AG04449 (cell line): ENCODE measurements at regions not wholly inside any gene's neighbourhood (a gene's known extent, or its start where the extent isn't known, plus 50 kb on each side); places are given as distances from the start of the nearest gene placed in this dataset.
"Not testable (repeated sequence)": the region's sequence is repeated elsewhere in the genome, so short reads cannot be mapped to it uniquely, and the experiment has no call there.

Experiments used
- CTCF ChIA-PET: fragments of 350-600 bp; formaldehyde crosslinking; extraction: SDS; loops from one replicate; lab custom pipeline; 2021; ENCODE audit warnings: antibody characterized with exemption; lab: Yijun Ruan, JAX
- POLR2A ChIA-PET: fragments of 400-600, 350-600 bp; formaldehyde crosslinking; extraction: SDS; loops from one replicate; lab custom pipeline; 2020; ENCODE audit warnings: antibody characterized with exemption, inconsistent platforms; lab: Yijun Ruan, JAX
- DNase-seq: peaks from one replicate; pipeline ENCODE4 v3.0.0-alpha.2; 2010; ENCODE audit warnings: low read depth, low spot score
- H3K4me3 ChIP-seq: 2 replicates; pipeline ENCODE4 v1.5.1; 2011; ENCODE audit warnings: low read depth, mild to moderate bottlenecking, control low read depth, low read length
- TF ChIP-seq, protein P1 (sequence below): IDR thresholded peaks from one replicate; pipeline ENCODE4 v1.5.1; 2011; ENCODE audit warnings: mild to moderate bottlenecking, moderate library complexity, low read length, control low read depth, inconsistent platforms; ENCODE audit not compliant: insufficient read depth; ENCODE audit errors: missing control alignments

DNA sequence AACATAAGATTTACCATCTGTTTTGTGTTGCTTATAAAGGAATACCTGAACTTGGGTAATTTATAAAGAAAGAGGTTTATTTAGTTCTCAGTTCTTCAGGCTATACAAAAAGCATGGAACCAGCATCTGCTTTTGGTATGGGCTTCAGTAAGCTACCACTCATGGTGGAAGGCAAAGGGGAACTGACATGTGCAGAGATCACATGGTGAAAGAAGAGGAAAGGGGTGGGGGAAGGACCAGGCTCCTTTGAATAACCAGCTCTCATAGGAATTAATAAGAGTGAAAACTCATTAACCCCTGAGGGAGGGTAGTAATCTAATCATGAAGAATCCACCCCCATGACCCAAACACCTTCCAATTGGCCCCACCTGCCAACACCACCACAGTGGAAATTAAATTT lies 89.5 kb upstream of the TMEM170B start:
- CTCF ChIA-PET: interaction anchor here (0.5 to 1.0 kb wide), 2 partner anchors 11 to 306 kb away, joined by 3 read pairs; no protein-coding TSS in a partner anchor
- no peak for DNase-seq
- POLR2A ChIA-PET: no interaction called here

GRCh38 chr6:11447265-11447664 lies 90.3 kb upstream of the TMEM170B start:
- ChIA-PET POLR2A (no interaction called here), CTCF (no interaction called here)
- TF ChIP-seq, protein P1, sequence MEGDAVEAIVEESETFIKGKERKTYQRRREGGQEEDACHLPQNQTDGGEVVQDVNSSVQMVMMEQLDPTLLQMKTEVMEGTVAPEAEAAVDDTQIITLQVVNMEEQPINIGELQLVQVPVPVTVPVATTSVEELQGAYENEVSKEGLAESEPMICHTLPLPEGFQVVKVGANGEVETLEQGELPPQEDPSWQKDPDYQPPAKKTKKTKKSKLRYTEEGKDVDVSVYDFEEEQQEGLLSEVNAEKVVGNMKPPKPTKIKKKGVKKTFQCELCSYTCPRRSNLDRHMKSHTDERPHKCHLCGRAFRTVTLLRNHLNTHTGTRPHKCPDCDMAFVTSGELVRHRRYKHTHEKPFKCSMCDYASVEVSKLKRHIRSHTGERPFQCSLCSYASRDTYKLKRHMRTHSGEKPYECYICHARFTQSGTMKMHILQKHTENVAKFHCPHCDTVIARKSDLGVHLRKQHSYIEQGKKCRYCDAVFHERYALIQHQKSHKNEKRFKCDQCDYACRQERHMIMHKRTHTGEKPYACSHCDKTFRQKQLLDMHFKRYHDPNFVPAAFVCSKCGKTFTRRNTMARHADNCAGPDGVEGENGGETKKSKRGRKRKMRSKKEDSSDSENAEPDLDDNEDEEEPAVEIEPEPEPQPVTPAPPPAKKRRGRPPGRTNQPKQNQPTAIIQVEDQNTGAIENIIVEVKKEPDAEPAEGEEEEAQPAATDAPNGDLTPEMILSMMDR: no peak
- DNase-seq: no peak
- H3K4me3 ChIP-seq: no peak overlapping the region

More for the DNA sequence above, 89.5 kb upstream of the TMEM170B start:
- no peak overlapping the region for H3K4me3 ChIP-seq
- TF ChIP-seq, protein P1: no peak

GRCh38 chr6:11445146-11445545 lies 92.4 kb upstream of the TMEM170B start:
- no peak for DNase-seq
- no peak overlapping the region for H3K4me3 ChIP-seq
- POLR2A ChIA-PET: no interaction called here
- CTCF ChIA-PET: no interaction called here
- TF ChIP-seq, protein P1: no peak

GRCh38 chr6:11443125-11443524 lies 94.4 kb upstream of the TMEM170B start:
- POLR2A ChIA-PET, H3K4me3 ChIP-seq, CTCF ChIA-PET, DNase-seq: not testable (repeated sequence)

DNA sequence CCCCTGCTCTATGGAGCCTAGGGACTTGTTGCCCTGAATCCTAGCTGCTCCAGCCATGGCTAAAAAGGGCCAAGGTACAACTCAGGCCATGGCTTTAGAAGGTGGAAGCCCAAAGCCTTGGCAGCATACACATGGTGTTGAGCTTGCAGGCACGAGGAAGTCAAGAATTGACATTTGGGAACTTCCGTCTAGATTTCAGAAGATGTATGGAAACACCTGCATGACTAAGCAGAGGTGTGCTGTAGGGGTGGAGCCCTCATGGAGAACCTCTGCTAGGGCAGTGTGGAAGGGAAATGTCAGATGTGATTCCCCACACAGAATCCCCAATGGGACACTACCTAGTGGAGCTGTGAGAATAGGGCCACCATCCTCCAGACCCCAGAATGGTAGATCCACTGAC lies 95.1 kb upstream of the TMEM170B start:
- DNase-seq: no peak
- POLR2A ChIA-PET: no interaction called here
- TF ChIP-seq, protein P1: no peak
- H3K4me3 ChIP-seq: no peak overlapping the region
- CTCF ChIA-PET: no interaction called here

DNA sequence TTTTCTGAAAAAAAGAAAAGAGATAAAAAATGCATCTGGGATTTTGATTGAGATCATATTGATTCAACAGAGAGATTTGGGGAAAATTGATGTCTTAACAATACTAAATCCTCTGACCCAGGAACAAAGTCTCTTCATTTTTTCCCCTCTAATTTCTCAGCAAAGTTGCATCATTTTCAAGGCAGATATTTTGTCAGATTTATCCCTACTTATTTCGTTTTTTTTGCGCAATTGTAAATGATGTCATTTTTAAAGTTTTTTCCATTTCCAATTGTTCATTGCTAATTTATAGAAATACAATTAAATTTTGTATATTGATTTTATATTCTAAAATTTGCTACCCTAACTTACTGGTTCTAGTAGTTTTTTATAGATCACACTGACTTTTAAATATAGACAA lies 97.7 kb upstream of the TMEM170B start:
- no peak for DNase-seq
- POLR2A ChIA-PET: interaction anchor here (0.7 kb wide), 1 partner anchor 56 kb away, joined by 3 read pairs; no protein-coding TSS in a partner anchor
- TF ChIP-seq, protein P1: no peak
- H3K4me3 ChIP-seq: no peak overlapping the region
- CTCF ChIA-PET: interaction anchor here (1.2 kb wide), 1 partner anchor 56 kb away, joined by 4 read pairs; no protein-coding TSS in a partner anchor

DNA sequence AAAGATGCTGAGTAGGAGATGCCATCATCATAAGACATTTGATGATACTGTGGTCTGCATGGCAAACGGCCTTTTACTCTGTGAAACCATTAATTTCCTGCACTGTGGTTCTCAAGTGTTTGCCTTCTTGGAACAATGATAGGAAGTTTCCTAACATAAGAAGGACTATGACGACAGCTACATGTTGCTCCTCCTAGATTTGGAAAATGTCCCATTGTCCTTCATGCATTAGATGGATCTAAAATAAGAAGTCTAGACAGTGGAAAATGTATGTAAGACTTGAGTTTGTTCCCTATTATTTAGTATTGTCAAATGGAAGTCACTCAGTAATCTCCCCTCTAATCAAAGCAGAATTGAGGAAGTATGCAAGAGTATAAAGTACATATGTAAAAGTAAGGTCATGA lies 98.5 kb upstream of the TMEM170B start:
- H3K4me3 ChIP-seq: no peak overlapping the region
- POLR2A ChIA-PET: interaction anchor here (0.7 kb wide), 1 partner anchor 57 kb away, joined by 3 read pairs; no protein-coding TSS in a partner anchor
- TF ChIP-seq, protein P1: no peak
- DNase-seq: no peak
- CTCF ChIA-PET: interaction anchor here (1.2 kb wide), 1 partner anchor 57 kb away, joined by 4 read pairs; no protein-coding TSS in a partner anchor
